Neuronal stem cell (in vitro differentiated cells): ENCODE measurements at regions not wholly inside any gene's neighbourhood (a gene's known extent, or its start where the extent isn't known, plus 50 kb on each side); places are given as distances from the start of the nearest gene placed in this dataset.

Source experiments
- DNase-seq: peaks from one replicate; pipeline ENCODE4 v3.0.0-alpha.2; 2013; ENCODE audit warnings: low spot score
- H2AFZ ChIP-seq: one replicate; pipeline ENCODE4 v1.6.1; 2013; ENCODE audit warnings: mild to moderate bottlenecking, low read length, inconsistent platforms
- H2AK5ac ChIP-seq: 2 replicates; pipeline ENCODE4 v1.6.1; 2013; ENCODE audit warnings: low read depth, mild to moderate bottlenecking, inconsistent platforms, low read length, moderate library complexity, mixed read lengths
- H2BK120ac ChIP-seq: 2 replicates; pipeline ENCODE4 v1.6.1; 2013; ENCODE audit warnings: low read depth, mild to moderate bottlenecking, inconsistent platforms, low read length, moderate library complexity, mixed read lengths
- H2BK12ac ChIP-seq: one replicate; pipeline ENCODE4 v1.6.1; 2013; ENCODE audit warnings: low read length, inconsistent platforms
- H2BK15ac ChIP-seq: 2 replicates; pipeline ENCODE4 v1.6.1; 2013; ENCODE audit warnings: mild to moderate bottlenecking, low read length, inconsistent platforms, mixed read lengths
- H2BK5ac ChIP-seq: one replicate; pipeline ENCODE4 v1.6.1; 2013; ENCODE audit warnings: inconsistent platforms, mild to moderate bottlenecking, low read length, moderate library complexity
- H3K14ac ChIP-seq: one replicate; pipeline ENCODE4 v1.6.1; 2013; ENCODE audit warnings: low read length, inconsistent platforms
- H3K18ac ChIP-seq: 2 replicates; pipeline ENCODE4 v1.6.1; 2013; ENCODE audit warnings: low read length, inconsistent platforms
- H3K23ac ChIP-seq: 2 replicates; pipeline ENCODE4 v1.6.1; 2013; ENCODE audit warnings: low read depth, mild to moderate bottlenecking, mixed read lengths, low read length, inconsistent platforms; ENCODE audit not compliant: poor library complexity
- H3K27ac ChIP-seq: replicated peaks from 3 replicates; pipeline ENCODE4 v1.5.1; 2013; ENCODE audit warnings: low read length, inconsistent platforms
- H3K27me3 ChIP-seq, 3 experiments: 2 replicates each; pipeline ENCODE4 v1.6.1; 2013; ENCODE audit warnings: low read length in 3 of 3, mild to moderate bottlenecking in 2 of 3, inconsistent platforms in 1 of 3, low read depth in 1 of 3, mixed read lengths in 1 of 3, moderate library complexity in 1 of 3; ENCODE audit not compliant: control insufficient read depth in 3 of 3, insufficient read depth in 3 of 3
- H3K36me3 ChIP-seq, 2 donors: replicated peaks in 1 of 2; 2 replicates each; pipeline ENCODE4 v1.6.1; 2013; ENCODE audit warnings: low read length in 2 of 2; ENCODE audit not compliant: control insufficient read depth in 2 of 2, insufficient read depth in 2 of 2
- H3K4ac ChIP-seq: 2 replicates; pipeline ENCODE4 v1.6.1; 2013; ENCODE audit warnings: inconsistent platforms, mild to moderate bottlenecking, low read length, moderate library complexity
- H3K4me1 ChIP-seq, 2 donors: 1 replicate in 1 of 2; 2 replicates in 1 of 2; pipeline ENCODE4 v1.6.1; 2013; ENCODE audit warnings: low read length in 2 of 2, low read depth in 1 of 2; ENCODE audit not compliant: control insufficient read depth in 2 of 2, insufficient read depth in 1 of 2
- H3K4me2 ChIP-seq: one replicate; pipeline ENCODE4 v1.6.1; 2013; ENCODE audit warnings: mild to moderate bottlenecking, low read length, inconsistent platforms; ENCODE audit not compliant: insufficient read depth, poor library complexity, severe bottlenecking
- H3K4me3 ChIP-seq, 2 donors: 2 replicates each; pipeline ENCODE4 v1.5.1; 2013; ENCODE audit warnings: low read length in 2 of 2, mild to moderate bottlenecking in 2 of 2, inconsistent platforms in 1 of 2, moderate library complexity in 1 of 2
- H3K79me1 ChIP-seq: one replicate; pipeline ENCODE4 v1.6.1; 2013; ENCODE audit warnings: low read depth, mild to moderate bottlenecking, inconsistent platforms, low read length, moderate library complexity
- H3K9ac ChIP-seq: one replicate; pipeline ENCODE4 v1.6.1; 2013; ENCODE audit warnings: mild to moderate bottlenecking, low read depth, low read length, inconsistent platforms; ENCODE audit not compliant: poor library complexity
- H3K9me3 ChIP-seq, 2 donors: replicated peaks in 1 of 2; 2 replicates each; pipeline versions ENCODE3 to v1.6.1; 2013; ENCODE audit warnings: low read length in 2 of 2, mild to moderate bottlenecking in 2 of 2, inconsistent platforms in 1 of 2, low read depth in 1 of 2, mixed read lengths in 1 of 2, moderate library complexity in 1 of 2; ENCODE audit not compliant: control insufficient read depth in 2 of 2, insufficient read depth in 1 of 2
- H4K8ac ChIP-seq: one replicate; pipeline ENCODE4 v1.6.1; 2013; ENCODE audit warnings: low read depth, mild to moderate bottlenecking, inconsistent platforms, low read length, moderate library complexity
- H4K91ac ChIP-seq: one replicate; pipeline ENCODE4 v1.6.1; 2013; ENCODE audit warnings: low read length, low read depth, mild to moderate bottlenecking, inconsistent platforms; ENCODE audit not compliant: poor library complexity
- WGBS, 2 donors: extraction: QIAGEN DNeasy Blood & Tissue Kit; methylation state at CpG; one replicate each; pipeline ENCODE4 v1.1.7; 2013; ENCODE audit warnings: missing lambda C conversion rate in 2 of 2, mixed read lengths in 1 of 2; ENCODE audit not compliant: insufficient read length in 2 of 2, insufficient replicate concordance in 1 of 2; ENCODE audit errors: extremely low coverage in 2 of 2; 5-methylcytosine and 5-hydroxymethylcytosine counted together

- Histone ChIP-seq H3K4ac (no peak overlapping the region), H3K4me3 (no peak overlapping the region), H3K79me1 (no peaks in the 10 kb centered on the region), H3K23ac (no peak overlapping the region), H2AK5ac (no peak overlapping the region), H3K9ac (no peak overlapping the region), H2BK120ac (no peak overlapping the region), H3K4me2 (no peak overlapping the region), H3K18ac (no peak overlapping the region), H4K91ac (no peak overlapping the region), H2BK5ac (no peak overlapping the region), H3K14ac (no peak overlapping the region), H3K36me3 (no peaks in the 10 kb centered on the region), H3K27me3 (no peaks in the 10 kb centered on the region), H3K9me3 (peaks cover 4 to 11% of the 10 kb centered on the region in 2 donors), H2AFZ (peak overlapping the region; percentile 21), H3K4me1 (peaks cover 4 to 37% of the 10 kb centered on the region in 2 donors), H3K27ac (no peak overlapping the region), H4K8ac (no peak overlapping the region), H2BK15ac (no peak overlapping the region), H2BK12ac (no peak overlapping the region)
- no CpG with 5 or more reads among the region's 6 CpGs for WGBS, 2 donors
- peak; percentile 35 for DNase-seq
Measured at GRCh38 chr15:95596496-95596895, 734.0 kb upstream of the NR2F2 start.

DNA sequence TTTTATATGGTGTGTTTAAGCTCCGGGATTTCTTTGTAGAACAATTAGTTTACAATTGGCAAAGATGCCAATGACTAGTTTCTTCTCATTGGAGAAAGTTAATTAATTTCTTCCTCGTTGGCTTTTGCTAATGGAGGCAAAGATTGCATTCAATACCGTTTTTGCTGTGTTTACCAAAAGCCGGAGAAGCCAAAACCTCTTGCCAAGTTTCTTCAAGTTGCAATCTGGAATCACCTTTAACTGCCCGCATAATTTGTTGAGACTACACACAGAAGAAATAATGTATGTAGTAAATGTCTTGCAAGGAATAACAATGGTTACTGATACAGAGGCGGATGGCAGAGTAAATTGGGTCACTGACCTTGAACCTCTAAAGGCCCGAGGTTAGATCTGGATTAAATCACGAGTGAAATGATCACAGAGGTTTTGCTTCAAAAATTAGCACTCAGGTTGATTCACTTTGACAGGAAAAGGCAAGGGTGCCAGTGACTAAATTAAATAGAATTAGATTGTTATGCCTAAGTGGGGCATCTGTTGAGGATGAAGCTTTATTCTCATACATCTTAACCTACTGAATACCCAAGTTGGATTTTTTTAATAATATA is 732.1 kb upstream of the NR2F2 start:
- Histone ChIP-seq H3K18ac (no peak overlapping the region), H2BK15ac (no peak overlapping the region), H3K36me3 (no peaks in the 10 kb centered on the region), H4K8ac (no peak overlapping the region), H3K4me1 (peaks cover 4 to 37% of the 10 kb centered on the region in 2 donors), H3K14ac (no peak overlapping the region), H4K91ac (no peak overlapping the region), H3K27me3 (no peaks in the 10 kb centered on the region), H2AFZ (no peak overlapping the region), H2AK5ac (no peak overlapping the region), H3K9ac (no peak overlapping the region), H3K4me3 (no peak overlapping the region), H2BK5ac (no peak overlapping the region), H3K23ac (no peak overlapping the region), H3K4me2 (no peak overlapping the region), H3K79me1 (no peaks in the 10 kb centered on the region), H2BK120ac (no peak overlapping the region), H3K9me3 (peaks cover 4 to 14% of the 10 kb centered on the region in 2 donors), H2BK12ac (no peak overlapping the region), H3K27ac (no peak overlapping the region), H3K4ac (no peak overlapping the region)
- DNase-seq: no peak
- WGBS, 2 donors: no CpG with 5 or more reads among the region's 8 CpGs

GRCh38 chr15:95600367-95600766 is 730.1 kb upstream of the NR2F2 start:
- Histone ChIP-seq H3K9me3 (peaks cover 4 to 15% of the 10 kb centered on the region in 2 donors), H2BK12ac (no peak overlapping the region), H3K27ac (no peak overlapping the region), H2BK5ac (no peak overlapping the region), H3K4ac (no peak overlapping the region), H3K79me1 (no peaks in the 10 kb centered on the region), H3K23ac (no peak overlapping the region), H2AFZ (no peak overlapping the region), H3K27me3 (no peaks in the 10 kb centered on the region), H4K8ac (no peak overlapping the region), H3K9ac (no peak overlapping the region), H3K4me2 (no peak overlapping the region), H3K18ac (no peak overlapping the region), H2AK5ac (no peak overlapping the region), H2BK15ac (no peak overlapping the region), H4K91ac (no peak overlapping the region), H3K4me1 (peaks cover 4 to 30% of the 10 kb centered on the region in 2 donors), H3K4me3 (no peak overlapping the region), H2BK120ac (no peak overlapping the region), H3K14ac (no peak overlapping the region), H3K36me3 (no peaks in the 10 kb centered on the region)
- WGBS, 2 donors: no CpG with 5 or more reads among the region's 2 CpGs
- no peak for DNase-seq

- H3K23ac ChIP-seq: no peak overlapping the region
- no peak overlapping the region for H2BK120ac ChIP-seq
- WGBS, 2 donors: no CpG with 5 or more reads among the region's 3 CpGs
- no peak overlapping the region for H3K27ac ChIP-seq
- H3K4me1 ChIP-seq: peaks cover 4 to 28% of the 10 kb centered on the region in 2 donors
- H3K4ac ChIP-seq: no peak overlapping the region
- H3K4me3 ChIP-seq: no peak overlapping the region
- H3K9me3 ChIP-seq: peaks cover 4 to 15% of the 10 kb centered on the region in 2 donors
- no peak overlapping the region for H2AFZ ChIP-seq
- no peaks in the 10 kb centered on the region for H3K79me1 ChIP-seq
- H2BK15ac ChIP-seq: no peak overlapping the region
- no peak overlapping the region for H2BK12ac ChIP-seq
- H2AK5ac ChIP-seq: no peak overlapping the region
- H3K36me3 ChIP-seq: no peaks in the 10 kb centered on the region
- H3K27me3 ChIP-seq: no peaks in the 10 kb centered on the region
- no peak overlapping the region for H3K9ac ChIP-seq
- H2BK5ac ChIP-seq: no peak overlapping the region
- H3K18ac ChIP-seq: no peak overlapping the region
- H3K4me2 ChIP-seq: no peak overlapping the region
- no peak overlapping the region for H4K91ac ChIP-seq
- no peak overlapping the region for H3K14ac ChIP-seq
- no peak overlapping the region for H4K8ac ChIP-seq
- DNase-seq: no peak
Measured at GRCh38 chr15:95600884-95601283, 729.6 kb upstream of the NR2F2 start.
